ENCODE measurements at regions not wholly inside any gene's neighbourhood (a gene's known extent, or its start where the extent isn't known, plus 50 kb on each side); places are given as distances from the start of the nearest gene placed in this dataset.

DNA sequence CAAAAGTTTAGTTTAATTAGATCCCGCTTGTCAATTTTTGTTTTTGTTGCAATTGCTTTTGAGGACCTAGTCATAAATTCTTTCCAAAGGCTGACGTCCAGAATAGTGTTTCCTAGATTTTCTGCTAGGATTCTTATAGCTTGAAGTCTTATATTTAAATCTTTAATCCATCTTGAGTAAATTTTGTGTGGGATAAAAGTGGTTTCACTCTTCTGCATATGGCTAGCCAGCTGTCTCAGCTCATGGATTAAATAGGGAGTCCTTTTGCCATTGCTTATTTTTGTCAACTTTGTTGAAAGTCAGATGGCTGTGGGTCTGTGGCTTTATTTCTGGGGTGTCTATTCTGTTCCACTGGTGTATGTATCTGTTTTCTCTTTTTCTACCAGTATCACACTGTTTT, 801.3 kb upstream of the ADGRL4 start:
- intact Hi-C loops (cut with DNase I): loop anchor here in 1 of 10 donors (1.0 kb wide), 1 partner anchor 8 kb away; no protein-coding TSS in a partner anchor
- WGBS, 2 donors: 80 to 81% methylated on average over 2 of the region's 2 CpGs
- peaks cover 0 to 10% (median 0%) of the 10 kb centered on the region in 11 donors for H3K9me3 ChIP-seq
- H3K4me1 ChIP-seq: no peaks in the 10 kb centered on the region
- DNase-seq (no peak), ATAC-seq (no peak)
- H3K4me3 ChIP-seq: no peak overlapping the region
- no peaks in the 10 kb centered on the region for H3K36me3 ChIP-seq
- H3K27me3 ChIP-seq: no peaks in the 10 kb centered on the region
- TF ChIP-seq, protein P1, sequence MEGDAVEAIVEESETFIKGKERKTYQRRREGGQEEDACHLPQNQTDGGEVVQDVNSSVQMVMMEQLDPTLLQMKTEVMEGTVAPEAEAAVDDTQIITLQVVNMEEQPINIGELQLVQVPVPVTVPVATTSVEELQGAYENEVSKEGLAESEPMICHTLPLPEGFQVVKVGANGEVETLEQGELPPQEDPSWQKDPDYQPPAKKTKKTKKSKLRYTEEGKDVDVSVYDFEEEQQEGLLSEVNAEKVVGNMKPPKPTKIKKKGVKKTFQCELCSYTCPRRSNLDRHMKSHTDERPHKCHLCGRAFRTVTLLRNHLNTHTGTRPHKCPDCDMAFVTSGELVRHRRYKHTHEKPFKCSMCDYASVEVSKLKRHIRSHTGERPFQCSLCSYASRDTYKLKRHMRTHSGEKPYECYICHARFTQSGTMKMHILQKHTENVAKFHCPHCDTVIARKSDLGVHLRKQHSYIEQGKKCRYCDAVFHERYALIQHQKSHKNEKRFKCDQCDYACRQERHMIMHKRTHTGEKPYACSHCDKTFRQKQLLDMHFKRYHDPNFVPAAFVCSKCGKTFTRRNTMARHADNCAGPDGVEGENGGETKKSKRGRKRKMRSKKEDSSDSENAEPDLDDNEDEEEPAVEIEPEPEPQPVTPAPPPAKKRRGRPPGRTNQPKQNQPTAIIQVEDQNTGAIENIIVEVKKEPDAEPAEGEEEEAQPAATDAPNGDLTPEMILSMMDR (IDR thresholded peaks at IDR 0.05): no peak
- H3K27ac ChIP-seq: no peak overlapping the region

DNA sequence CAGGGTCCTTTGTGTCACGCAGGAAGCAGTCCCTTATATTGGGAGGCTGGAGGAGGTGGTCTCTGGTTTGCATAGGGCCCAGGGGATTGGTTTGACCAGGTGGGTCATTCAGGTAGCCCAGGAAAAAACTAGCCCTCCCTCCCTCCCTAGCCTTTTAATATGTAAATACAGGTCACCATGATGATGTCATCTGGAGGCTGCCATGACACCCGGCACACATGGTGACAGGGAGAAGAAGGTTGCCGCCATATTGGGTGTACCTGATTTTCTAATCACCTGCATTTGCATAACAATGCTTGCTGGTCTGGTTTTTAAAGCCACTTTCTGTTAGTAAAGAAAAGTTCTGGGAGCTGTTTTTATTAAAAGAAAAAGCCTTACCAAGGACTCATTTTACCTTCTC, 791.0 kb upstream of the ADGRL4 start:
- intact Hi-C loops (cut with DNase I): no loop called here
- TF ChIP-seq, protein P1 (IDR thresholded peaks at IDR 0.05): no peak

DNA sequence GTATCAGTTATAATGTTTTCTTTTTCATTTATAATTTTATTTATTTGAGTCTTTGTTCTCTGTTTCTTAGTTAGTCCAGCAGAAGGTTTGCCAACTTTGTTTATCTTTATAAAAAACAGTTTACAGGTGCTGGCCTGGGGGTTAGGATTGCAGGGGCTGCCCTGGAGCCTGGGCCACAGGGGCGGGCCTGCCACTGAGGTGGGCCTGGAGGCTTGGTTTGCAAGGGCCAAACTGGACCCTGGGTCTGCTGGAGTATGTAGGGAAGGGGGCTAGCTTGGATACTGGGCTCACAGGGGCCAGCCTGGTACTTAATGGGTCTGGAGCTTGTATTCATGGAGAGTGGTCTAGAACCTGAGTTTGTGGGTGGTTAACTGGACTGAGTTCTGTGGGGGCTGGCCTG, 789.9 kb upstream of the ADGRL4 start:
- no peaks in the 10 kb centered on the region for H3K4me1 ChIP-seq
- H3K27me3 ChIP-seq: no peaks in the 10 kb centered on the region
- H3K9me3 ChIP-seq: peaks cover 0 to 30% (median 8%) of the 10 kb centered on the region in 11 donors
- no peak for ATAC-seq
- 38 to 71% methylated on average over 1 of the region's 1 CpG for WGBS, 2 donors
- intact Hi-C loops (cut with DNase I): no loop called here
- H3K36me3 ChIP-seq: no peaks in the 10 kb centered on the region
- TF ChIP-seq, protein P1 (IDR thresholded peaks at IDR 0.05): no peak
- no peak overlapping the region for H3K27ac ChIP-seq
- H3K4me3 ChIP-seq: no peak overlapping the region
- DNase-seq: no peak

More for the DNA sequence above, 791.0 kb upstream of the ADGRL4 start:
- Histone ChIP-seq H3K36me3 (no peaks in the 10 kb centered on the region), H3K4me1 (no peaks in the 10 kb centered on the region), H3K9me3 (peaks cover 0 to 30% (median 8%) of the 10 kb centered on the region in 11 donors), H3K27me3 (no peaks in the 10 kb centered on the region), H3K4me3 (no peak overlapping the region), H3K27ac (no peak overlapping the region)
- DNase-seq: no peak
- ATAC-seq: no peak
- 92 to 94% methylated on average over 3 of the region's 3 CpGs for WGBS, 2 donors

DNA sequence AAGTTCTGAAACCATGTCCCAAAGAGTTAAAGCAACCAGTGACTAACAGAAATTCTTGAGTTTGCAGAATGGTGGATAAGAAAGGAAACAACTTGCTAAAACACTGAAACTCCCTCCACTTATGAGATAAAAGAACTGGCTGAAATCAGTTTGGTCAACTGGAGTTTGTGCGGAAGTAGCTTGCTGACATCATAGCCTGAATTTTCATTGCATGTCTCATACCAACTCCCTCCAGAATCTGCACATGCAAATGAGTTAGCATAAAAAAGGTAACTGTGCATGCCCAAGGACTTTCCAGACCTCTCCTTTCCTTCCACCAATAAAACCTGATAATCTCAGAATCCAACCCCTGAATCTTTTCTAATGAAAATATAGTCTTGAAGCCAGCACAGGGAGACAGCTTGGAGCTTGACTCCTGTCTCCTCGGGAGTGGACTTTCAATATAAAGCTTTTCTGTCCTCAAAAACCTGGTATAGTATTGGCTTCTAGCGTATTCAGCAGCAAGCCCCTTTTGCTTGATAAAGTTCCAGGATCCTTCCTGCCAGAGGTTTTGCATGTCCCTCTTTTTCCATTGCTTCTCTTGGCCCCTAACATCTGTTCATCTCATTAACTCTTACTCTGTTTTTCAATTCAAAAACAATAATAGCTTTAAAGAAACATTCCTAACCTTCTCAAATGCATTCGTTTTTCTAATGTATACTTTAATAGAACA, 785.8 kb upstream of the ADGRL4 start:
- Histone ChIP-seq H3K9me3 (peaks cover 0 to 29% (median 8%) of the 10 kb centered on the region in 11 donors), H3K27me3 (no peaks in the 10 kb centered on the region), H3K4me3 (no peak overlapping the region), H3K36me3 (no peaks in the 10 kb centered on the region), H3K27ac (no peak overlapping the region), H3K4me1 (no peaks in the 10 kb centered on the region)
- ATAC-seq (peak in 1 of 8 donors; percentile 42), DNase-seq (no peak)
- TF ChIP-seq, protein P1 (IDR thresholded peaks at IDR 0.05): no peak
- WGBS, 2 donors: 29 to 31% methylated on average over 4 of the region's 4 CpGs
- intact Hi-C loops (cut with DNase I): no loop called here
